ENCODE measurements at regions not wholly inside any gene's neighbourhood (a gene's known extent, or its start where the extent isn't known, plus 50 kb on each side); places are given as distances from the start of the nearest gene placed in this dataset.

DNA sequence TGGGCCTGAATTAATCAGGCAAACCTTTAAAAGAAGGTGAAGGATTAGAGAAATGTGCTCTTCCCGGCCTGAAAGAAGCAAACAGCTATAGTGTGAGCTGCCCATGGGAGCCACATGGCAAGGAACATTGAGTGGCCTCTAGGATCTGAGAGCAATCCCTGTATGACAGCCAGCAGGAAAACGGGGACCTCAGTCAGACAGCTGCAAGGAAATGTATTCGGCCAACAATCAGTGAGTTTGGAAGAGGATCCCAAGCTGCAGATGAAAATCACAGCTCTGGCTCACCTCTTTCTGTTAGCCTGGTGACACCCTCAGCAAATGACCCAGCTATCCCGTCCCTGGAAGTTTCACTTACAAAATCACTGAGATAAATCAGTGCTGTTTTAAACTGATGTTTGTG lies 309.2 kb downstream of the SH3GL2 start:
- TF ChIP-seq CTCF (conservative IDR thresholded peaks at IDR 0.05; ENCODE audit: low read depth, low read length) (no peak), EZH2phosphoT487 (IDR thresholded peaks at IDR 0.05; ENCODE audit: borderline replicate concordance, low read length) (no peak), EZH2 (IDR thresholded peaks at IDR 0.05; ENCODE audit: low read length, unreplicated experiment) (no peak)
